DND-41 (cell line): ENCODE measurements at regions not wholly inside any gene's neighbourhood (a gene's known extent, or its start where the extent isn't known, plus 50 kb on each side); places are given as distances from the start of the nearest gene placed in this dataset.
A peak's percentile ranks its signal among the peaks of the same experiment; 100 is the strongest.

Experiments
- ATAC-seq: fragments of 200-7000 bp; cut with Tn5 transposase; 3 replicates; pipeline ENCODE4 v1.9.1; 2021; ENCODE audit warnings: low read depth; ENCODE audit not compliant: insufficient read depth
- DNase-seq: peaks from one replicate; pipeline ENCODE4 v3.0.0-alpha.2; 2020
- H2AFZ ChIP-seq: 2 replicates; pipeline ENCODE4 v1.6.0; 2012; ENCODE audit warnings: low read depth, low read length
- H3K27ac ChIP-seq: 2 replicates; pipeline ENCODE4 v1.5.1; 2012; ENCODE audit warnings: low read length, inconsistent platforms
- H3K27me3 ChIP-seq: fragments of 200-600 bp; sonication (generic); 2 replicates; pipeline ENCODE4 v1.6.0; 2012; ENCODE audit warnings: low read length, mild to moderate bottlenecking, inconsistent platforms; ENCODE audit not compliant: insufficient read depth, poor library complexity
- H3K36me3 ChIP-seq: 2 replicates; pipeline ENCODE4 v1.5.1; 2012; ENCODE audit warnings: low read length, inconsistent platforms; ENCODE audit not compliant: insufficient read depth
- H3K4me1 ChIP-seq: 2 replicates; pipeline ENCODE4 v1.5.1; 2012; ENCODE audit warnings: mild to moderate bottlenecking, low read length; ENCODE audit not compliant: insufficient read depth
- H3K4me2 ChIP-seq: 2 replicates; pipeline ENCODE4 v1.6.0; 2012; ENCODE audit warnings: mild to moderate bottlenecking, moderate library complexity, low read length, inconsistent platforms; ENCODE audit not compliant: insufficient read depth
- H3K4me3 ChIP-seq, 2 experiments: fragments of 200-600 bp in 1 of 2; shearing (Covaris generic) in 1 of 2; 2 replicates each; pipeline ENCODE4 v1.5.1; 2012 to 2016; ENCODE audit warnings: inconsistent platforms in 2 of 2, low read length in 2 of 2, mild to moderate bottlenecking in 2 of 2, low read depth in 1 of 2, moderate library complexity in 1 of 2
- H3K79me2 ChIP-seq: 2 replicates; pipeline ENCODE4 v1.6.0; 2012; ENCODE audit warnings: low read length, inconsistent platforms; ENCODE audit not compliant: insufficient read depth
- H3K9ac ChIP-seq: 2 replicates; pipeline ENCODE4 v1.6.0; 2012; ENCODE audit warnings: low read depth, mild to moderate bottlenecking, inconsistent platforms, low read length, moderate library complexity
- H3K9me3 ChIP-seq: 2 replicates; pipeline ENCODE4 v1.5.1; 2012; ENCODE audit warnings: low read length, moderate library complexity, mild to moderate bottlenecking, inconsistent platforms; ENCODE audit not compliant: insufficient read depth, severe bottlenecking
- H4K20me1 ChIP-seq: 2 replicates; pipeline ENCODE4 v1.6.0; 2012; ENCODE audit warnings: low read length; ENCODE audit not compliant: insufficient read depth
- EZH2 ChIP-seq: IDR thresholded peaks from 3 replicates; pipeline ENCODE4 v1.6.1; 2012; ENCODE audit warnings: borderline replicate concordance, low read depth, mild to moderate bottlenecking, moderate library complexity, low read length, inconsistent platforms; ENCODE audit not compliant: severe bottlenecking
- TF ChIP-seq, protein P1 (sequence below): IDR thresholded peaks from 2 replicates; pipeline ENCODE4 v1.5.1; 2012; ENCODE audit warnings: borderline replicate concordance, low read length, moderate library complexity, mild to moderate bottlenecking; ENCODE audit not compliant: poor library complexity, severe bottlenecking; ENCODE audit errors: extremely low read depth

DNA sequence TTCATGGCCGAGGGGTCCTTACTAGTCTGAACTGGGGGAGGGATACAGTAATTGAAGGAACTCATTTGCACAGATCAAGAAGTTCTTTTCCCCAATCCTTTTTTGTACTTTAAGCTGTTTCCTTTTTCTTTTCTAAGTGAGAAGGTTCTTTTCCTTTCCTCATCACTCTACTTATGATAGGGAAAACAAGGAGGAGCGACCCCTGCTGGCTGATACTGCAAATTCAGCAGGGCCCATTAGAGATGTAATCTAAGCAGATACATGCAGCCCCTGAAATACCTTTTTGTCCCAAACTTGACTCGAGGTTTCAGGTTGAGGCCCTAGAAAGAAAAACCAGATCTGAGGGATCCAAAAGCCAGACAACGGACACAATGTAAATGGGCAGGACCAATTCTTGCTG, 305.5 kb downstream of the DNAJB9 start:
- TF ChIP-seq EZH2, result no peak
- TF ChIP-seq, protein P1, sequence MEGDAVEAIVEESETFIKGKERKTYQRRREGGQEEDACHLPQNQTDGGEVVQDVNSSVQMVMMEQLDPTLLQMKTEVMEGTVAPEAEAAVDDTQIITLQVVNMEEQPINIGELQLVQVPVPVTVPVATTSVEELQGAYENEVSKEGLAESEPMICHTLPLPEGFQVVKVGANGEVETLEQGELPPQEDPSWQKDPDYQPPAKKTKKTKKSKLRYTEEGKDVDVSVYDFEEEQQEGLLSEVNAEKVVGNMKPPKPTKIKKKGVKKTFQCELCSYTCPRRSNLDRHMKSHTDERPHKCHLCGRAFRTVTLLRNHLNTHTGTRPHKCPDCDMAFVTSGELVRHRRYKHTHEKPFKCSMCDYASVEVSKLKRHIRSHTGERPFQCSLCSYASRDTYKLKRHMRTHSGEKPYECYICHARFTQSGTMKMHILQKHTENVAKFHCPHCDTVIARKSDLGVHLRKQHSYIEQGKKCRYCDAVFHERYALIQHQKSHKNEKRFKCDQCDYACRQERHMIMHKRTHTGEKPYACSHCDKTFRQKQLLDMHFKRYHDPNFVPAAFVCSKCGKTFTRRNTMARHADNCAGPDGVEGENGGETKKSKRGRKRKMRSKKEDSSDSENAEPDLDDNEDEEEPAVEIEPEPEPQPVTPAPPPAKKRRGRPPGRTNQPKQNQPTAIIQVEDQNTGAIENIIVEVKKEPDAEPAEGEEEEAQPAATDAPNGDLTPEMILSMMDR, result peak; percentile 47
- DNase-seq (peak; percentile 19), ATAC-seq (no peak)
- H3K36me3 ChIP-seq, result no peaks in the 10 kb centered on the region
- no peaks in the 10 kb centered on the region for H3K4me1 ChIP-seq
- peaks cover 12% of the 10 kb centered on the region for H3K9me3 ChIP-seq
- H2AFZ ChIP-seq, result no peak overlapping the region
- H3K27me3 ChIP-seq, result no peaks in the 10 kb centered on the region
- H3K4me2 ChIP-seq, result no peak overlapping the region
- H3K9ac ChIP-seq, result no peak overlapping the region
- no peak overlapping the region for H3K4me3 ChIP-seq
- no peak overlapping the region for H3K27ac ChIP-seq
- H3K79me2 ChIP-seq, result no peaks in the 10 kb centered on the region
- no peaks in the 10 kb centered on the region for H4K20me1 ChIP-seq

DNA sequence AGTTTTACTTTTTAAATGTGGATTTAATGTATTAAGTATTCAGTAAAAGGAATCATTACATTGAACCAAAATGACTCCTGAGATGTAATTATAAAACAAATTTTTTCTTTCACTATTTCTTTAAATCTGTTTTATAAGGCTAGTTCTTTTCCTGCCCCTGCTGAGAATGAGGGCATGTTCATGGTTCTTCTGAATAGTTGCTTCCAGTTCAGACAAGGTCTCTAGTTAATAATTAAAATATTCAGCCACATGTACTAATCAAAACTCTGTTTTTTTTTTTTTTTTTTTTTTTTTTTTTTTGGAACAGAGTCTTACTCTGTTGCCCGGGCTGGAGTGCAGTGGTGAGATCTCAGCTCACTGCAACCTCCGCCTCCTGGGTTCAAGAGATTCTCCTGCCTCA, 321.2 kb downstream of the DNAJB9 start:
- no peaks in the 10 kb centered on the region for H3K36me3 ChIP-seq
- no peak for DNase-seq
- TF ChIP-seq, protein P1, result no peak
- TF ChIP-seq EZH2, result no peak
- H4K20me1 ChIP-seq, result no peaks in the 10 kb centered on the region
- H2AFZ ChIP-seq, result no peak overlapping the region
- H3K9ac ChIP-seq, result no peak overlapping the region
- no peak overlapping the region for H3K27ac ChIP-seq
- no peaks in the 10 kb centered on the region for H3K79me2 ChIP-seq
- no peaks in the 10 kb centered on the region for H3K9me3 ChIP-seq
- H3K4me1 ChIP-seq, result no peaks in the 10 kb centered on the region
- no peak overlapping the region for H3K4me2 ChIP-seq
- H3K27me3 ChIP-seq, result no peaks in the 10 kb centered on the region
- ATAC-seq, result no peak
- H3K4me3 ChIP-seq, result no peak overlapping the region

DNA sequence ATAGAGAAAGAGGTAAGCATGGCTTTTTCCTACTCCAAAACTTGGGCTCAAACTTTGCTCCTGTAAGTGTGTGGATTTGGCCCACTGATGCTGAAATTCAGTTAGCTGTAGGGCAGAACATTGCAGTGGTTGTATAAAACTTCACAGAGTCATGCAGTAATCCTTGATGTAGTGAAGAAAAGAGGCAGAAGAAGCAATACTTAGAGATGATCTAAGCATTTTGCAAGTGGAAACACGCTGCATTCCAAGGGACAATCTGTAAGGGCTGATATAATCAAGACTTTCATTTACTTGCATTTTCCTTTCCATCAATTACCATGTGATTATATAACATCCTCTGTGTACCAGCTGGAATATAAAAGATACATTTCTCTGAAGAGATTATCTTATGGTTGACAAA, 338.8 kb downstream of the DNAJB9 start:
- Histone ChIP-seq H3K79me2 (no peaks in the 10 kb centered on the region), H3K27me3 (no peaks in the 10 kb centered on the region), H3K27ac (no peak overlapping the region), H3K4me3 (no peak overlapping the region), H3K36me3 (no peaks in the 10 kb centered on the region), H3K9ac (no peak overlapping the region), H4K20me1 (no peaks in the 10 kb centered on the region), H3K4me2 (no peak overlapping the region), H3K9me3 (no peaks in the 10 kb centered on the region), H3K4me1 (no peaks in the 10 kb centered on the region), H2AFZ (no peak overlapping the region)
- ATAC-seq (no peak), DNase-seq (no peak)
- TF ChIP-seq, protein P1, result no peak
- TF ChIP-seq EZH2, result no peak

DNA sequence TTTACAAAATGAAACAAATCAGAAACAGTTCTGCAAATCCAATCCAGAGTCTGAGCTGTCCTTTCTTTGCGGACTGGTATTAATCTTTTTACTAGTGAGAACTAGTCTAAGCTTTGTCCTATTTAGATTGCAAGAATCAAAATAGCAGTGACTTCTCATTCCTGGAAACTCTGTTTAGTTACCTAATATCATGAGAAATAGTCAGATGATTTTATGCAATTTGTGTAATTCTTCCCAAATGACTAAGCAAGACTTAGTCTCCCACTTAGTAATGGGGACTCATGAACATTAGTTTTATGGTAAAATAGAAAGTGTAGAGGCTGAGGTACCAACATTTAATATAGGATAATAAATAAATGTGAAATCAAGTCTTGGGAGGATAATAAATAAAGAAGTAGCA, 341.3 kb downstream of the DNAJB9 start:
- H3K9me3 ChIP-seq, result no peaks in the 10 kb centered on the region
- no peak overlapping the region for H3K9ac ChIP-seq
- no peaks in the 10 kb centered on the region for H3K36me3 ChIP-seq
- H3K4me2 ChIP-seq, result no peak overlapping the region
- H3K4me1 ChIP-seq, result no peaks in the 10 kb centered on the region
- H3K4me3 ChIP-seq, result no peak overlapping the region
- no peak overlapping the region for H3K27ac ChIP-seq
- DNase-seq (no peak), ATAC-seq (no peak)
- no peaks in the 10 kb centered on the region for H3K27me3 ChIP-seq
- no peak overlapping the region for H2AFZ ChIP-seq
- TF ChIP-seq EZH2, result no peak
- TF ChIP-seq, protein P1, result no peak
- no peaks in the 10 kb centered on the region for H4K20me1 ChIP-seq
- no peaks in the 10 kb centered on the region for H3K79me2 ChIP-seq
